ENCODE measurements at regions not wholly inside any gene's neighbourhood (a gene's known extent, or its start where the extent isn't known, plus 50 kb on each side); places are given as distances from the start of the nearest gene placed in this dataset.

DNA sequence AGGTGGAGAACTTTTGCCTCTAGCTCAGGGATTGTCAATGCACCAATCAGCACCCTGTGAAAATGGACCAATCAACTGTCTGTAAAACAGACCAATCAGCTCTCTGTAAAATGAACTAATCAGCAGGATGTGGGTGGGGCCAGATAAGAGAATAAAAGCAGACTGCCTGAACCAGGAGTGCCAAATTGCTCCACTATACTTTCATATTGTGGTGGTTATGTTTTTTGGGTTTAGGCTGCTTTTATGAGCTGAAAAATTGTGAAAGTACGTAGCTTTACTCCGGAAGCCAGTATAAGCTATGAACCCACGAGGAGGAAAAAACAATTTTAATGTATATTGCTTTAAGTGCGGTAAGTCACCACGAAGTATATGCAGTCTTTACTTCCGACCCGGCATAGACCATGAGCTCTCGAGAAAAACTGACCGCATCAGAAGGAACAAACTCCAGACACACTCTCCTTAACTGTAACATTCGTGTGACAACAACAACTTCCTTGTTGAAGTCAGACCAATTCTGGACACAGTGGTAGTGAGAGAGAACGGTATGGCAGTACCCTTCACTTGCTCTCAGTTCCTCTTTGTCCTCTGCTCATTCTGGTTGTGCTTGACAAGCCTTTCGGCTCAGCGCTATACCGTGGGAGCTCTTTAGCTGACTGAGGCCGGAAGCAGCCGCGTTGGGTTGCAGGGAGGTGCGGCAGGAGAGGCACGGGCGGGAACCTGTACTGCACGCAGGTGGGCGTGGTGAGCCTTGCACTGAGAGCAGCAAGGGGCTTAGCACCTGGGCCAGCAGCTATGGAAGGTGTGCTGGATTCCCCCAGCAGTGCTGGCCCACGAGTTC, 81.9 kb upstream of the E2F3 start:
- DNase-seq (ENCODE audit: low read depth): no peak
- no peak overlapping the region for H3K4me3 ChIP-seq (replicated peaks; ENCODE audit: low read depth, low read length)
- TF ChIP-seq CTCF (IDR thresholded peaks at IDR 0.05; ENCODE audit: low read length, missing control alignments): no peak

- TF ChIP-seq CTCF (IDR thresholded peaks at IDR 0.05; ENCODE audit: low read length, missing control alignments): no peak
- DNase-seq (ENCODE audit: low read depth): no peak
- no peak overlapping the region for H3K4me3 ChIP-seq (replicated peaks; ENCODE audit: low read depth, low read length)
Measured at GRCh38 chr6:20325641-20326421, 75.8 kb upstream of the E2F3 start.

DNA sequence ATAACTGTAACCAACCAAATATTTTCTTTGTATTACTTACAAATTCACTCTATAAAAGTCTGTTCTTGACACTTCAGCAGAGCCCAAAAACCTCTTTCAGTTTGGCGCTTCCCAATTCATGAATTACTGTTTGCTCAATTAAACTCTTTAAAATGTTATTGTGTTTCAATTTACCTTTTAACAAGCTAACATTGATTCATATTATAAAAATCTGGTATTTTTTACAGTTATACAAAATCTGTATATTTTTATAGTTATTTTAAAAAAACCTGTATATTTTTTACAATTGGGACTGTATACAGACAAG, 75.3 kb upstream of the E2F3 start:
- no peak for DNase-seq (ENCODE audit: low read depth)
- no peak for TF ChIP-seq CTCF (IDR thresholded peaks at IDR 0.05; ENCODE audit: low read length, missing control alignments)
- H3K4me3 ChIP-seq (replicated peaks; ENCODE audit: low read depth, low read length): no peak overlapping the region

GRCh38 chr6:20327141-20327540, 74.5 kb upstream of the E2F3 start:
- DNase-seq (ENCODE audit: low read depth): no peak
- no peak overlapping the region for H3K4me3 ChIP-seq (replicated peaks; ENCODE audit: low read depth, low read length)
- TF ChIP-seq CTCF (IDR thresholded peaks at IDR 0.05; ENCODE audit: low read length, missing control alignments): no peak

DNA sequence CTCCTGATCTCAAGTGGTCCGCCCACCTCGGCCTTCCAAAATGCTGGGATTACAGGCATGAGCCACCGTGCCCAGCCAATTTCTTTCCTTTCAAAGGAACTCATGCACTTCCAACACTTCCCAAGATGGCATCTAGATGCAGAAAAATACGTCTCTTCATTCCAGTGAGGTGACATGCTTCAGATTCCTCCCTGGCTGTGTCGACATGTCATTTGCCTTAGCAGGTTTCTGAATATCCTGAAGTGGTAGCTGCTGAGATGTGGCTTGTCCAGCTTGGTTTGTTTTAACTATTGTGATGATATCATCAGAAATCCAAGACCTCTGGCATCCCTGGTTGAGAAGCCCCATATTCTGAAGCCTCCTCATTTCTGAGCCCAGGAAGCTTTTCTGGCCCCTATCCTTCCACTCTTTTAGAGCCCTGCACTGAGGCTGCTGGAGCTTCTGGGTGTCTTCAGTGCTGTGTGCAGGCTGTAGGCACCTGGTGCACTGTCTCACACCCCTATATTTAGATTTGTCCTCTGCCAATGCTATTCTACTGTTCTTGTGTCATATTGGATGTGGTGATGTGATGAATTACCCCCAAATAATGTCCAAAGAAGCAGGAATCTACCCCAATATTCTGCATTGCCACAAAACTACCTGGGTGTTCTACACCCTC, 73.3 kb upstream of the E2F3 start:
- DNase-seq (ENCODE audit: low read depth): no peak
- H3K4me3 ChIP-seq (replicated peaks; ENCODE audit: low read depth, low read length): no peak overlapping the region
- no peak for TF ChIP-seq CTCF (IDR thresholded peaks at IDR 0.05; ENCODE audit: low read length, missing control alignments)

- DNase-seq (ENCODE audit: low read depth): no peak
- no peak for TF ChIP-seq CTCF (IDR thresholded peaks at IDR 0.05; ENCODE audit: low read length, missing control alignments)
- H3K4me3 ChIP-seq (replicated peaks; ENCODE audit: low read depth, low read length): no peak overlapping the region
Measured at GRCh38 chr6:20328924-20329300, 72.8 kb upstream of the E2F3 start.

Measured in fibroblast of pulmonary artery (primary cell).